ENCODE measurements at regions not wholly inside any gene's neighbourhood (a gene's known extent, or its start where the extent isn't known, plus 50 kb on each side); places are given as distances from the start of the nearest gene placed in this dataset.

DNA sequence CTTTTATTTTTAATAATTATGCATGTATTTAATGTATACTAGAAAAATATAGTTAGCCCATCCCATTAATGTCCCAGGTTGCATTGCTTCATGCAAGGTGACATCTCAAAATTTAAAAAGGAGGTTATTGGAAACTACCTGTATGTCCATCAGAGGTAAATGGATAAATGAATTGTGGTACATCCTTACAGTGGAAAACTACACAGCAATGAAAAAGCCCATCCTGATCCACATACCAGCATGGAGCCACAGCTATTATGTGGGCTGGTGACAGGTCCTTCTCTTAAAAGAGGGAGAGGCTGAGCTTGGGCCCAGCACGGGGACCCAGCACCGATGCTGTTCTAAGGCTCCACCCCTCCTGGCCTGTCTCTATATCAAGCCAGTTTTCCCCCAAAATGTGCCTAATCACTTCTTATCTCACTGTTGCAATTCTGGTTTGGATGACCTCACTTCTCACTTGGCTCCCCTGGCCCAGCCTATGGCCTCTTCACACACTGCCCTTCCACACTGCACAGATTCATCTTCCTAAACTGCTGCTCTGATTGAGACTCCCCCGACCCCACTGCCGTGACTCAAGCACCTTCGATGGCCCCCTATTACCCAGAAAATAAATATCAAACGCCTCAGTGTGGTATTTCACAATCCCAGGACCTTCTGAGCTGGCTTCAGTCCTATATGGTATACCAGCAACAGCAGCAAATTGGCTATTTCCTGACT is 97.1 kb upstream of the NCOR2 start:
- in situ Hi-C loops (cut with MboI; ENCODE audit: low sequenced_read_pairs, unreplicated experiment), result no loop called here
- TF ChIP-seq, protein P1, sequence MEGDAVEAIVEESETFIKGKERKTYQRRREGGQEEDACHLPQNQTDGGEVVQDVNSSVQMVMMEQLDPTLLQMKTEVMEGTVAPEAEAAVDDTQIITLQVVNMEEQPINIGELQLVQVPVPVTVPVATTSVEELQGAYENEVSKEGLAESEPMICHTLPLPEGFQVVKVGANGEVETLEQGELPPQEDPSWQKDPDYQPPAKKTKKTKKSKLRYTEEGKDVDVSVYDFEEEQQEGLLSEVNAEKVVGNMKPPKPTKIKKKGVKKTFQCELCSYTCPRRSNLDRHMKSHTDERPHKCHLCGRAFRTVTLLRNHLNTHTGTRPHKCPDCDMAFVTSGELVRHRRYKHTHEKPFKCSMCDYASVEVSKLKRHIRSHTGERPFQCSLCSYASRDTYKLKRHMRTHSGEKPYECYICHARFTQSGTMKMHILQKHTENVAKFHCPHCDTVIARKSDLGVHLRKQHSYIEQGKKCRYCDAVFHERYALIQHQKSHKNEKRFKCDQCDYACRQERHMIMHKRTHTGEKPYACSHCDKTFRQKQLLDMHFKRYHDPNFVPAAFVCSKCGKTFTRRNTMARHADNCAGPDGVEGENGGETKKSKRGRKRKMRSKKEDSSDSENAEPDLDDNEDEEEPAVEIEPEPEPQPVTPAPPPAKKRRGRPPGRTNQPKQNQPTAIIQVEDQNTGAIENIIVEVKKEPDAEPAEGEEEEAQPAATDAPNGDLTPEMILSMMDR (IDR thresholded peaks at IDR 0.05; ENCODE audit: borderline replicate concordance, control extremely low read depth, extremely low read depth, insufficient read depth, missing control alignments), result no peak
- DNase-seq (ENCODE audit: low spot score), result no peak

DNA sequence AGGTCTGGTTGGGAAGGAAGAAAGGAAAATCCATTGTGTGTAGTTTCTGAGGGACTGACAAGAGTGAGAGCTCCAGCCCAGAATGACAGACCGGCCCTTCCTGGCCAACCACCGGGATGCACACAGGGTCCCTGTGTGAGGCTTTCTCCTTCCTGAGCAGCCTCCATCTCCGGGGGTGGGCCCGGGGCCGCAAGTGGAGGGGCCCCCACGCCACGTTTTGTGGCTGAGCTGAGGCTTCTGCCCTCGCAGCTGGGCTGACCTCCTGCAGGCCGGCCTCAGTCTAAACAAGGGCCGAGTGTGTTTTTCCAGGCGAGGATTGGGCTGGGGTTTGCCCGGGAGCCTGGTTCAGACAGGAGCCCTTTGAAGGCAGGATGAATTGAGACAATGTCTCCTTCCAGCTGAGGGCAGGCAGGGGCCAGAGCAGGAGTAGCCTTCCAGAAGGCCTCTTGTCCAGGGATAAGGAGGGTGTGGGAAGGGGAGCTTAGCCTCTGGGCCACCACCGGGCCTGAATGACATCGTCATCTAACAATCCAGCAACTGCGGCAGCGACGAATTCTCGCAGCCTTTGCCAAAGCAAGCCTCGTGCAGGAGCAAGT is 96.5 kb upstream of the NCOR2 start:
- TF ChIP-seq, protein P1 (IDR thresholded peaks at IDR 0.05; ENCODE audit: borderline replicate concordance, control extremely low read depth, extremely low read depth, insufficient read depth, missing control alignments), result no peak
- DNase-seq (ENCODE audit: low spot score), result no peak
- in situ Hi-C loops (cut with MboI; ENCODE audit: low sequenced_read_pairs, unreplicated experiment), result no loop called here

DNA sequence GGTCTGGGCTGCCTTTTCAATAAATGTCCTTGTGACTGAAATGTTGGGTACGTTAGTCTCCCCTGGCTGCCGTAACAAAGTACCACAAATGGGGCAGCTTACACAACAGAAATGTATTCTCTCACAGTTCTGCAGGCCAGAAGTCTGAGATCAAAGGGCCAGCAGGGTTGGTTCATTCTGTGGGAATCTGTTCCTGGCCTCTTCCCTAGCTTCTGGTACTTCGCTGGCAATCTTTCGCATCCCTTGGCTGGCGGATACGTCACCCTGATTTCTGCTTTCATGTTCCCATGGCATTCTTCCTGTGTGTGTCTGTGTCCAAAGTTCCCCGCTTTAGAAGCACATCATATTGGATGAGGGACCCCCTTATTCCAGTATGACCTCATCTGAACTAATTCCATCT is 95.8 kb upstream of the NCOR2 start:
- no peak for DNase-seq (ENCODE audit: low spot score)
- in situ Hi-C loops (cut with MboI; ENCODE audit: low sequenced_read_pairs, unreplicated experiment), result no loop called here
- TF ChIP-seq, protein P1 (IDR thresholded peaks at IDR 0.05; ENCODE audit: borderline replicate concordance, control extremely low read depth, extremely low read depth, insufficient read depth, missing control alignments), result no peak

GRCh38 chr12:124661341-124661740 is 93.9 kb upstream of the NCOR2 start:
- TF ChIP-seq, protein P1 (IDR thresholded peaks at IDR 0.05; ENCODE audit: borderline replicate concordance, control extremely low read depth, extremely low read depth, insufficient read depth, missing control alignments), result no peak
- DNase-seq (ENCODE audit: low spot score), result no peak
- in situ Hi-C loops (cut with MboI; ENCODE audit: low sequenced_read_pairs, unreplicated experiment), result no loop called here

- TF ChIP-seq, protein P1 (IDR thresholded peaks at IDR 0.05; ENCODE audit: borderline replicate concordance, control extremely low read depth, extremely low read depth, insufficient read depth, missing control alignments), result no peak
- DNase-seq (ENCODE audit: low spot score), result no peak
- in situ Hi-C loops (cut with MboI; ENCODE audit: low sequenced_read_pairs, unreplicated experiment), result no loop called here
These were observed 93.4 kb upstream of the NCOR2 start for GRCh38 chr12:124660851-124661250.

DNA sequence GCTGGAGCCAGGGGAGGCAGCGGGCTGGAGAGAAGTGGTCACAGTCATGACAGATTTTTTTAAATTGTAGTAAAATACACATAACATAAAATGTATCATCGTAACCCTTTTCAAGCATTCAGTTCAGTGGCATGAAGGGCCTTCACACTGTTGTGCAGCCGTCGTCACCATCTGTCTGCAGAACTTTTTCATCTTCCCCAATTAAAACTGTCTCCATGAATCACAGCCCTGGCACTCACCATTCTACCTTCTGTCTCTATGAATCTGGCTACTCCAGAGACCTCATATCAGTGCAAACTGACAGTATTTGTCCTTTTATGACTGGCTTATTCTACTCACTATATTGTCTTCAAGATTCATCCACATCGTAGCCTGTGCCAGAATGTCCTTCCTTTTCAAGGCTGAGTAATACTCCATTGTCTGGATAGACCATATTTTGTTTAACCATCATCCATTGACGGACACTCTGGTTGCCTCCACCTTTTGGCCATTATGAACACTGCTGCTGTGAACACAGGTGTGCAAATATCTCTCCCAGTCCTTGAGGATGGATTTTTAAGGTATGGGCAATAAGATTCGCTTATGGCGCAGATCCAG is 91.5 kb upstream of the NCOR2 start:
- TF ChIP-seq, protein P1 (IDR thresholded peaks at IDR 0.05; ENCODE audit: borderline replicate concordance, control extremely low read depth, extremely low read depth, insufficient read depth, missing control alignments), result no peak
- no peak for DNase-seq (ENCODE audit: low spot score)
- in situ Hi-C loops (cut with MboI; ENCODE audit: low sequenced_read_pairs, unreplicated experiment), result no loop called here
